HEK293 (cell line): ENCODE measurements at regions not wholly inside any gene's neighbourhood (a gene's known extent, or its start where the extent isn't known, plus 50 kb on each side); places are given as distances from the start of the nearest gene placed in this dataset.

ENCODE experiments used
- GFI1B ChIP-seq: fragments of 450-650 bp; formaldehyde crosslinking; IDR thresholded peaks from 2 replicates; pipeline ENCODE4 v1.5.1; 2016; ENCODE audit warnings: missing biosample characterization, missing genetic modification characterization
- ZNF114 ChIP-seq: fragments of 450-650 bp; formaldehyde crosslinking; IDR thresholded peaks from 2 replicates; pipeline ENCODE4 v1.5.0; 2017; ENCODE audit warnings: missing biosample characterization, missing genetic modification characterization
- ZNF530 ChIP-seq: fragments of 450-650 bp; formaldehyde crosslinking; IDR thresholded peaks from 2 replicates; pipeline ENCODE4 v1.5.1; 2016; ENCODE audit warnings: low read depth, missing biosample characterization, missing genetic modification characterization
- TF ChIP-seq, protein P1 (sequence below): fragments of 450-650 bp; formaldehyde crosslinking; IDR thresholded peaks from 2 replicates; pipeline ENCODE4 v1.5.1; 2016; ENCODE audit warnings: missing biosample characterization, missing genetic modification characterization
- TF ChIP-seq, protein P2 (sequence below): fragments of 450-650 bp; formaldehyde crosslinking; IDR thresholded peaks from 2 replicates; pipeline ENCODE4 v1.5.1; 2016; ENCODE audit warnings: missing biosample characterization, missing genetic modification characterization

DNA sequence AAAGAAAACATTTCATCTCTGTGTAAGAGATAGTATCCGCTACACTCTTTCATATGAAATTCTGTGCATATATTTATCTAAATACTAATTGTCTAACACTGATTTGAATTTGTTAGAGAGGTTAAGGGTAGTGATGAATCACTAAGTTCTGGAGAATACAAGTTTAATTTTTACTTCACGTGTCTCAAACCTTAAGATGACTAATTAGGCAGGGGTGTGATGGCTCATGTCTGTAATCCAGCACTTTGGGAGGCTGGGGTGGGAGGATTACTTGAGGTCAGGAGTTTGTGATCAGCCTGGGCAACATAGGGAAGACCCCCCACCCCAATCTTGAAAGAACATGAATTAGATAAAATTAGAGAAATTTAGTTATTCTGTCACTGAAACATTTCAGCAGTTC lies 2241.9 kb downstream of the PCDH7 start:
- TF ChIP-seq, protein P1, sequence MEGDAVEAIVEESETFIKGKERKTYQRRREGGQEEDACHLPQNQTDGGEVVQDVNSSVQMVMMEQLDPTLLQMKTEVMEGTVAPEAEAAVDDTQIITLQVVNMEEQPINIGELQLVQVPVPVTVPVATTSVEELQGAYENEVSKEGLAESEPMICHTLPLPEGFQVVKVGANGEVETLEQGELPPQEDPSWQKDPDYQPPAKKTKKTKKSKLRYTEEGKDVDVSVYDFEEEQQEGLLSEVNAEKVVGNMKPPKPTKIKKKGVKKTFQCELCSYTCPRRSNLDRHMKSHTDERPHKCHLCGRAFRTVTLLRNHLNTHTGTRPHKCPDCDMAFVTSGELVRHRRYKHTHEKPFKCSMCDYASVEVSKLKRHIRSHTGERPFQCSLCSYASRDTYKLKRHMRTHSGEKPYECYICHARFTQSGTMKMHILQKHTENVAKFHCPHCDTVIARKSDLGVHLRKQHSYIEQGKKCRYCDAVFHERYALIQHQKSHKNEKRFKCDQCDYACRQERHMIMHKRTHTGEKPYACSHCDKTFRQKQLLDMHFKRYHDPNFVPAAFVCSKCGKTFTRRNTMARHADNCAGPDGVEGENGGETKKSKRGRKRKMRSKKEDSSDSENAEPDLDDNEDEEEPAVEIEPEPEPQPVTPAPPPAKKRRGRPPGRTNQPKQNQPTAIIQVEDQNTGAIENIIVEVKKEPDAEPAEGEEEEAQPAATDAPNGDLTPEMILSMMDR (tag by site-specific recombination), result no peak
- TF ChIP-seq ZNF530 (tag by site-specific recombination) (no peak), ZNF114 (tag by site-specific recombination) (no peak), GFI1B (tag by site-specific recombination) (no peak)
- TF ChIP-seq, protein P2, sequence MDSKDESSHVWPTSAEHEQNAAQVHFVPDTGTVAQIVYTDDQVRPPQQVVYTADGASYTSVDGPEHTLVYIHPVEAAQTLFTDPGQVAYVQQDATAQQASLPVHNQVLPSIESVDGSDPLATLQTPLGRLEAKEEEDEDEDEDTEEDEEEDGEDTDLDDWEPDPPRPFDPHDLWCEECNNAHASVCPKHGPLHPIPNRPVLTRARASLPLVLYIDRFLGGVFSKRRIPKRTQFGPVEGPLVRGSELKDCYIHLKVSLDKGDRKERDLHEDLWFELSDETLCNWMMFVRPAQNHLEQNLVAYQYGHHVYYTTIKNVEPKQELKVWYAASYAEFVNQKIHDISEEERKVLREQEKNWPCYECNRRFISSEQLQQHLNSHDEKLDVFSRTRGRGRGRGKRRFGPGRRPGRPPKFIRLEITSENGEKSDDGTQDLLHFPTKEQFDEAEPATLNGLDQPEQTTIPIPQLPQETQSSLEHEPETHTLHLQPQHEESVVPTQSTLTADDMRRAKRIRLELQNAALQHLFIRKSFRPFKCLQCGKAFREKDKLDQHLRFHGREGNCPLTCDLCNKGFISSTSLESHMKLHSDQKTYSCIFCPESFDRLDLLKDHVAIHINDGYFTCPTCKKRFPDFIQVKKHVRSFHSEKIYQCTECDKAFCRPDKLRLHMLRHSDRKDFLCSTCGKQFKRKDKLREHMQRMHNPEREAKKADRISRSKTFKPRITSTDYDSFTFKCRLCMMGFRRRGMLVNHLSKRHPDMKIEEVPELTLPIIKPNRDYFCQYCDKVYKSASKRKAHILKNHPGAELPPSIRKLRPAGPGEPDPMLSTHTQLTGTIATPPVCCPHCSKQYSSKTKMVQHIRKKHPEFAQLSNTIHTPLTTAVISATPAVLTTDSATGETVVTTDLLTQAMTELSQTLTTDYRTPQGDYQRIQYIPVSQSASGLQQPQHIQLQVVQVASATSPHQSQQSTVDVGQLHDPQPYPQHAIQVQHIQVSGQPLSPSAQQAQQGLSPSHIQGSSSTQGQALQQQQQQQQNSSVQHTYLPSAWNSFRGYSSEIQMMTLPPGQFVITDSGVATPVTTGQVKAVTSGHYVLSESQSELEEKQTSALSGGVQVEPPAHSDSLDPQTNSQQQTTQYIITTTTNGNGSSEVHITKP (tag by site-specific recombination), result no peak
